ENCODE measurements at regions not wholly inside any gene's neighbourhood (a gene's known extent, or its start where the extent isn't known, plus 50 kb on each side); places are given as distances from the start of the nearest gene placed in this dataset.
"Not testable (repeated sequence)": the region's sequence is repeated elsewhere in the genome, so short reads cannot be mapped to it uniquely, and the experiment has no call there.

GRCh38 chr3:151593928-151594327 lies 133.1 kb upstream of the IGSF10 start:
- no peak for DNase-seq

DNA sequence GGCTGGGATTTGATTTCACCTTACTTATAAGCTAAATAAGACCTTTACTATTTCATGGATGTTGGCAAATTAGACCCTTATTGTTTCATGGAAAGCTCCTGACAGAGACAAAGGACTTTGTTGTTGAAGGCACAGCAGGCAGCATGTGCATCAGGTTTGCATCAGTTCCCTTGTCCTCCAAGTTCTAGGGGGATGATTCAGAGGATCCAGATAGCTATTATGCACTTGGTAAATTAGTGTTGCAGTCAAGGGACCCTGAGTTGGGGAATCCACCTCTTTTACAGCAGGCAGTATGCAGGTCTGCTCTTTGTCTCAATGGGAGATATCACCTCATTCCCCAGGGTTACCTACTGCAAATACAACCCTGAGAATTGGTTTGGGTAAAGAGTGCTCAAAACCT lies 131.4 kb upstream of the IGSF10 start:
- no peak for DNase-seq

GRCh38 chr3:151591441-151591840 lies 130.6 kb upstream of the IGSF10 start:
- no peak for DNase-seq

DNA sequence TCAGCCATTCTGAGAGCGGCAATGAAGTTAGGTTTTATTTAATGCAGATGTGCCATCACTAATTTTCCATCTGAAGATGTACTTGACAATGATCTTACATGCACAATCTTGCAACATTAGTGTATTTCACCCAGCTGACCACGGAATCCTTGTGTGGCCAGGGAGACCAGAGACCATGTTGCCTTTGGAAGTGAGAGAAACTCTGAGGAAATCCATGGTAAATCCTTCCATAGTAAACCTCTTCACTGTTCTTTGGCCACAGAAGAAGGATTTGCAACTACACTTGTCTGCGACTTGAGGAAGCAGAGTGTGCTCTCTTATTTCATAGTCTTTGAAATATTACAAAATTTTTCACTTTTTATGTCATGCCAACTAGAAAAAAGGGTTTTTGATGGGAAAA lies 128.4 kb upstream of the IGSF10 start:
- DNase-seq: peak; percentile 45

DNA sequence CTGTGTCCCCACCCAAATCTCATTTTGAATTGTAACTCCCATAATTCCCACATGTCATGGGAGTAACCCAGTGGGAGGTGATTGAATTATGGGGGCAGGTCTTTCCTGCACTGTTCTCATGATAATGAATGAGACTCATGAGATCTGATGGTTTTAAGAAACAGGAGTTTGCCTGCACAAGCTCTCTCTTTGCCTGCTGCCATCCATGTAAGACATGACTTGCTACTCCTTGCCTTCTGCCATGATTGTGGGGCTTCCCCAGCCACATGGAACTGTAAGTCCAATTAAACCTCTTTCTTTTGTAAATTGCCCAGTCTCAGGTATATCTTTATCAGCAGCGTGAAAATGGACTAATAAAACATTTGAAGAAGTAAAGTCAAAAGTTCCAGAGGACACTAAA lies 126.8 kb upstream of the IGSF10 start:
- not testable (repeated sequence) for DNase-seq

DNA sequence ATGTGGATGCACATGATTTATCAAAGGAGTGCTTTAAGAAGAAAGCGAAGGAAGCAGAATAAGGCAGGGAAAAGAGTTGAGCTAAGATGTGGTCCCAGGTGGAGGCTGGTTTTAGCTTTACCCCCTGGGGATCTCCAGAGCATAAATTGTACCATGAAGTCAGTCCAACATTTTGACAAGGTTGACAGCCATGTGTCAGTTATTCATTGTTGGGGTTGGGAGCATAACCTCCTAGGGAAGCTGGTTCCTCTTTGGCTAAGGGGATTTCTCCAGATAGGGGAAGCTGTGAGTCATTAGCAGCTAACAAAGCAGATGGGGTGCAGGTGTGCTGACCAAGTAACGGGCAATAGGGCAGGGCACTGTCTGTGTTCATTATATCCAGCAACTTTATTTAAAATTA lies 123.7 kb upstream of the IGSF10 start:
- no peak for DNase-seq

- no peak for DNase-seq
These were observed 120.2 kb upstream of the IGSF10 start for GRCh38 chr3:151581035-151581434.

- no peak for DNase-seq
These were observed 119.7 kb upstream of the IGSF10 start for GRCh38 chr3:151580591-151580990.

GRCh38 chr3:151579571-151580270 lies 118.9 kb upstream of the IGSF10 start:
- no peak for DNase-seq

- no peak for DNase-seq
These were observed 117.6 kb upstream of the IGSF10 start for GRCh38 chr3:151578495-151578894.

- DNase-seq: no peak
These were observed 115.8 kb upstream of the IGSF10 start for GRCh38 chr3:151576511-151577137.

- DNase-seq: no peak
These were observed 107.3 kb upstream of the IGSF10 start for GRCh38 chr3:151568184-151568583.

GRCh38 chr3:151567477-151567876 lies 106.6 kb upstream of the IGSF10 start:
- no peak for DNase-seq

- DNase-seq: no peak
These were observed 103.4 kb upstream of the IGSF10 start for GRCh38 chr3:151564261-151564660.

DNA sequence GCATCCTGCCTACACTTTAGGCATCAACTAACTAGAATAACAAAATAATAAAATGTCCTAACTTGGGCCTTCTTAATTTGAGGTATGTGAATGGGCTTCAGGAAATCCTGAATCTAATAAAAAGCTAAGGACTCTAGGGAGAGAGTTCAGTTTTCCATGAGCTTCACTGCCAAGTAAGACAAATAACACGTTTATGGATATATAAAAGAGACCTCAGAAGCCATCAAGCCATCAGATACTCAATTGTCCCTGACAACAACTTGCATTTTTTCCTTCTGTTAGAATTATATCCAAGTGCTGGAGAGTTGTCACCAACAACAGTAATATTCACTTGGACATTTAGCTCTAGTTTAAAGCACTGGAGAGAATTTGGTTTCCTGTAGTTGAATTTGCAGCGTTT lies 102.4 kb upstream of the IGSF10 start:
- DNase-seq: no peak

DNA sequence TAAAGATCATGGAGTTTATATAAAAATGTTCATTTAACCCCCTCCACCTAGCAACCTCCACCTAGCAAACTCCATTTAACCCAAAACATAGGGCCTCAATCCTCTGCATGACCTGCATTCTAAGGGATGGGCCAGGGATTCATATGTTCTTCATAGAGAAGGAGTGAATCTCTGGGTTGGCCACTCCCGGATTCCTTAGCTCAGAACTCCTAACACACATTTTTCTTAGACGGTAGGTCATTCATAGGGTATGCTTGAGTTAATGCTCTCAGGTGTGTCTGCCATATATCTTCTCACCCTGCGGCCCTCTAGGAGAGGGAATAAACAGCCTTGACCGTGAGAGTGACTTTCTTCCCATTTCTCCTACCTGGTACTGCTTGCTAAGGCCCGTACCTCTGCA lies 102.0 kb upstream of the IGSF10 start:
- DNase-seq: no peak

- DNase-seq: no peak
These were observed 101.0 kb upstream of the IGSF10 start for GRCh38 chr3:151561878-151562277.

DNA sequence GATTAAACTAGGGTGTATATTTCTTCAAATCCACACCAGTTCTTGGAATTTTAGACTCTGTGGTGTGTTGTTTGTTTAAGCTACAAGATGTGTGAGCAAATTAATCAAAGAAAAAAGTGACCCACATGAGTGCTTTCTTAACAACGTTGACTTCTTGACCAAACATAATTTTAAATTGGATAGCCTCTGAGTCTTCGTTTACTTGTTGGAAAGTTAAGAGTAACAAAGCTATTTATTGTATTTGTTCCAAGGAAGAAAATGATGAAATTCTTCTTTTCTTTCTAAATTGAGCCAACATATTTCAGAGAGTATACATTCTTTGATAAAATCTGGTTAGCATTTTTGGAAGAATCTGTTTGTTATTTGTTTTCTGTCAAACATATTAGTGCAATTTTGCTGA lies 99.9 kb upstream of the IGSF10 start:
- no peak for DNase-seq

GRCh38 chr3:151559736-151560135 lies 98.9 kb upstream of the IGSF10 start:
- DNase-seq: no peak

GRCh38 chr3:151558661-151559060 lies 97.8 kb upstream of the IGSF10 start:
- no peak for DNase-seq

- no peak for DNase-seq
These were observed 96.4 kb upstream of the IGSF10 start for GRCh38 chr3:151557068-151557840.

DNA sequence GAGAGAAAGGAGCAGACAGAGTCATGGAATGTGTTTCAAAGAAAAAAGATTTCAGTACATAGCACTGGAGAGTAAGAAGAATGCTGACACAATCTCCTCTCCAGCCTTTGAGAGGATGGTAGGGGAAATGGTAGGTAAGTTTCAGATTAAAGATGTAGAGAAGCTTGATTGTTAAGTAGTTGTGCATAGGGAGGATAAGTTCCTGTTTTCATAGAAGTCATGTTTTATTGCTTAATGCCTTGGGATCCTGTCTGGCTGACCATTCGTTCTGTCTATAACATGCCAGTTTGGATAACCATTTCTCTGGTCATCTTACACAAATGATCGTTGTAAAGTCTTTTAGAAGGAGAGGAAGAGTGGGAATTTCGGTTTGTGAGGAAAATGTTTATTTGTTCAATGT lies 95.7 kb upstream of the IGSF10 start:
- no peak for DNase-seq

GRCh38 chr3:151555523-151555922 lies 94.7 kb upstream of the IGSF10 start:
- DNase-seq: no peak

DNA sequence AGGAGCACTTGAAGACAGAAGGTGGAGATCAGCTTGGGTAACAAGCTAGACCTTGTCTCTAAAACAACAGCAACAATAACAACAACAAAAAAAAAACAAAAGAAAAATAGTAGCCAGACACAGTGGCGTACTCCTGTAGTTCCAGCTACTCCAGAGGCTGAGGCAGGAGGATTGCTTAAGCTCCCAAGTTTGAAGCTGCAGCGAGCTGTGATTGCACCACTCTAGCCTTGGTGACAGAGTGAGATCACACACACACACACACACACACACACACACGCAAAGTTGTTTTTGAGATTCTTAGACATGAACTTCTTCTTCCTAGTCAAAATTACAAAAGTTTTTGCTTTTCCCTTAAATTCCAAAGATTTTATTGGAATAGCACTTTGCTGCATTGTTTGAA lies 93.0 kb upstream of the IGSF10 start:
- no peak for DNase-seq

All from right hindlimb (tissue), 1 donor.